Ascending aorta (tissue), 2 donors: ENCODE measurements at regions not wholly inside any gene's neighbourhood (a gene's known extent, or its start where the extent isn't known, plus 50 kb on each side); places are given as distances from the start of the nearest gene placed in this dataset.

ENCODE experiments used
- DNase-seq, 2 donors: peaks; one replicate each; pipeline ENCODE4 v3.0.0-alpha.2; 2019; ENCODE audit warnings: low spot score in 2 of 2
- H3K27ac ChIP-seq, 2 donors: fragments of 200-600 bp; sonication (generic); one replicate each; pipeline ENCODE4 v1.5.1; 2016 to 2017; ENCODE audit warnings: mild to moderate bottlenecking in 1 of 2
- H3K27me3 ChIP-seq: fragments of 200-600 bp; sonication (generic); one replicate; pipeline ENCODE4 v1.5.1; 2017
- H3K36me3 ChIP-seq, 2 donors: fragments of 200-600 bp; sonication (generic); one replicate each; pipeline ENCODE4 v1.5.1; 2016
- H3K4me1 ChIP-seq, 2 donors: fragments of 200-600 bp; sonication (generic); one replicate each; pipeline ENCODE4 v1.5.1; 2016 to 2017; ENCODE audit warnings: mild to moderate bottlenecking in 1 of 2
- H3K4me3 ChIP-seq, 2 donors: fragments of 200-600 bp; sonication (generic); one replicate each; pipeline ENCODE4 v1.5.1; 2016 to 2017; ENCODE audit warnings: mild to moderate bottlenecking in 1 of 2
- H3K9me3 ChIP-seq, 2 donors: fragments of 200-600 bp; sonication (generic); one replicate each; pipeline ENCODE4 v1.5.1; 2016
- intact Hi-C: fragments of 100-400 bp; cut with DNase I; formaldehyde crosslinking; loops from one replicate; pipeline ENCODE4 v1.15.1; 2023
- TF ChIP-seq, protein P1 (sequence below), 3 experiments: fragments of 200-600 bp in 2 of 3; fragments of 450-650 bp in 1 of 3; sonication (generic) in 2 of 3; IDR thresholded peaks; one replicate each; pipeline ENCODE4 v1.5.1; 2016 to 2019; ENCODE audit warnings: antibody characterized with exemption in 3 of 3, mild to moderate bottlenecking in 1 of 3, moderate library complexity in 1 of 3

GRCh38 chr1:191026828-191027227 is 549.2 kb upstream of the BRINP3 start:
- DNase-seq: no peak
- intact Hi-C loops: no loop called here

DNA sequence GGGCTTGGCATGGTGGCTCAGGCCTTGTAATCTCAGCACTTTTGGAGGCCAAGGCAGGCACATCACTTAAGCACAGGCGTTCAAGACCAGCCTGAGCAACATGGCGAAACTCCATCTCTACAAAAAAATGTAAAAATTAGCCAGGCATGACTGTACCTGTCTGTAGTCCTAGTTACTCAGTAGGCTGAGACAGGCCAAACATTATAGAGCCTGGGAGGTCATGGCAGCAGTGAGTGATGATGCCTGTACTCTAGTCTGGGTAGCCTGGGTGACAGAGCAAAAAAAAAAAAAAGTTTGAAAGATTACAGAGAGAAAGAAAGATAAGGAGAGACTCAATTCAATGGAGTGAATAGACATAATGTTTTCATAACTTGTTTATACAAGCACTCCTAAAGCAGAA is 556.5 kb upstream of the BRINP3 start:
- Histone ChIP-seq H3K36me3 (no peaks in the 10 kb centered on the region), H3K9me3 (no peaks in the 10 kb centered on the region), H3K27me3 (no peaks in the 10 kb centered on the region), H3K27ac (no peak overlapping the region), H3K4me3 (no peak overlapping the region), H3K4me1 (no peaks in the 10 kb centered on the region)
- intact Hi-C loops: no loop called here
- TF ChIP-seq, protein P1, sequence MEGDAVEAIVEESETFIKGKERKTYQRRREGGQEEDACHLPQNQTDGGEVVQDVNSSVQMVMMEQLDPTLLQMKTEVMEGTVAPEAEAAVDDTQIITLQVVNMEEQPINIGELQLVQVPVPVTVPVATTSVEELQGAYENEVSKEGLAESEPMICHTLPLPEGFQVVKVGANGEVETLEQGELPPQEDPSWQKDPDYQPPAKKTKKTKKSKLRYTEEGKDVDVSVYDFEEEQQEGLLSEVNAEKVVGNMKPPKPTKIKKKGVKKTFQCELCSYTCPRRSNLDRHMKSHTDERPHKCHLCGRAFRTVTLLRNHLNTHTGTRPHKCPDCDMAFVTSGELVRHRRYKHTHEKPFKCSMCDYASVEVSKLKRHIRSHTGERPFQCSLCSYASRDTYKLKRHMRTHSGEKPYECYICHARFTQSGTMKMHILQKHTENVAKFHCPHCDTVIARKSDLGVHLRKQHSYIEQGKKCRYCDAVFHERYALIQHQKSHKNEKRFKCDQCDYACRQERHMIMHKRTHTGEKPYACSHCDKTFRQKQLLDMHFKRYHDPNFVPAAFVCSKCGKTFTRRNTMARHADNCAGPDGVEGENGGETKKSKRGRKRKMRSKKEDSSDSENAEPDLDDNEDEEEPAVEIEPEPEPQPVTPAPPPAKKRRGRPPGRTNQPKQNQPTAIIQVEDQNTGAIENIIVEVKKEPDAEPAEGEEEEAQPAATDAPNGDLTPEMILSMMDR (IDR thresholded peaks at IDR 0.05): no peak
- no peak for DNase-seq

More at GRCh38 chr1:191026828-191027227, 549.2 kb upstream of the BRINP3 start:
- H3K36me3 ChIP-seq: no peaks in the 10 kb centered on the region
- no peaks in the 10 kb centered on the region for H3K27me3 ChIP-seq
- TF ChIP-seq, protein P1 (IDR thresholded peaks at IDR 0.05): no peak
- no peak overlapping the region for H3K27ac ChIP-seq
- no peaks in the 10 kb centered on the region for H3K9me3 ChIP-seq
- H3K4me1 ChIP-seq: no peaks in the 10 kb centered on the region
- H3K4me3 ChIP-seq: no peak overlapping the region

GRCh38 chr1:191043066-191043465 is 565.4 kb upstream of the BRINP3 start:
- Histone ChIP-seq H3K27ac (no peak overlapping the region), H3K9me3 (no peaks in the 10 kb centered on the region), H3K36me3 (no peaks in the 10 kb centered on the region), H3K27me3 (no peaks in the 10 kb centered on the region), H3K4me3 (no peak overlapping the region), H3K4me1 (no peaks in the 10 kb centered on the region)
- TF ChIP-seq, protein P1 (IDR thresholded peaks at IDR 0.05): no peak
- DNase-seq: no peak
- intact Hi-C loops: no loop called here

DNA sequence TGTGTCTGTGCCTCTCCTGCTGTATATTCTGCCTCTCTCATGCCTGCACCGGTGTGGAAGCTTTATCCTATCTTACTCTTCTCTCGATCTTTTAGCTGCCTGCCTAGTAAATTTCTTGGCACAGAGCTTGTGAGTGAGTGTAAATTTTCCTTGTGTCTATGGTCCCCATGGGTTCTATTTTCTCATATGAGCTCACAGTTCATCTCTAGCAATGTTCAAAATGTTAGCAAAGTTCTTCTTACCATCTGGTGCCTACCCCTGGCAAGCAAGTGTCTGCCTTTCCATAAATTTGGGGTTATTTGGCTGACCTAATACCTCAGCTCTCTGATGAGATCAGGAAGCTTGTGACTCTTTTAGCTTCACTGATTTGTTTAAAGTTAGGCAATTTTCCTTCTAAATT is 572.1 kb upstream of the BRINP3 start:
- TF ChIP-seq, protein P1 (IDR thresholded peaks at IDR 0.05): no peak
- Histone ChIP-seq H3K27me3 (no peaks in the 10 kb centered on the region), H3K4me1 (no peaks in the 10 kb centered on the region), H3K9me3 (no peaks in the 10 kb centered on the region), H3K27ac (no peak overlapping the region), H3K36me3 (no peaks in the 10 kb centered on the region), H3K4me3 (no peak overlapping the region)
- intact Hi-C loops: no loop called here
- no peak for DNase-seq

- TF ChIP-seq, protein P1 (IDR thresholded peaks at IDR 0.05): no peak
- H3K4me1 ChIP-seq: no peaks in the 10 kb centered on the region
- DNase-seq: no peak
- H3K36me3 ChIP-seq: no peaks in the 10 kb centered on the region
- no peak overlapping the region for H3K4me3 ChIP-seq
- H3K27ac ChIP-seq: no peak overlapping the region
- no peaks in the 10 kb centered on the region for H3K9me3 ChIP-seq
- no peaks in the 10 kb centered on the region for H3K27me3 ChIP-seq
- intact Hi-C loops: no loop called here
Measured at GRCh38 chr1:191052888-191053287, 575.2 kb upstream of the BRINP3 start.

GRCh38 chr1:191065346-191065745 is 587.7 kb upstream of the BRINP3 start:
- H3K27me3 ChIP-seq: no peaks in the 10 kb centered on the region
- no peaks in the 10 kb centered on the region for H3K36me3 ChIP-seq
- TF ChIP-seq, protein P1 (IDR thresholded peaks at IDR 0.05): no peak
- no peaks in the 10 kb centered on the region for H3K9me3 ChIP-seq
- H3K4me3 ChIP-seq: no peak overlapping the region
- intact Hi-C loops: no loop called here
- DNase-seq: no peak
- no peaks in the 10 kb centered on the region for H3K4me1 ChIP-seq
- H3K27ac ChIP-seq: no peak overlapping the region
